PFSK-1 (cell line): ENCODE measurements at regions not wholly inside any gene's neighbourhood (a gene's known extent, or its start where the extent isn't known, plus 50 kb on each side); places are given as distances from the start of the nearest gene placed in this dataset.

ENCODE experiments used
- FOXP2 ChIP-seq: optimal IDR thresholded peaks from 2 replicates; pipeline ENCODE3; 2011; ENCODE audit warnings: borderline replicate concordance, control low read depth, inconsistent platforms; ENCODE audit not compliant: insufficient read depth; ENCODE audit errors: extremely low read length, extremely low read depth
- SIN3A ChIP-seq: IDR thresholded peaks from 2 replicates; pipeline ENCODE4 v1.6.1; 2012; ENCODE audit warnings: mild to moderate bottlenecking, low read length, moderate library complexity, borderline replicate concordance; ENCODE audit not compliant: insufficient read depth
- TAF1 ChIP-seq: IDR thresholded peaks from 2 replicates; pipeline ENCODE4 v1.6.1; 2012; ENCODE audit warnings: low read length, control low read depth, borderline replicate concordance; ENCODE audit not compliant: insufficient read depth
- TF ChIP-seq, protein P1 (sequence below), 2 experiments: IDR thresholded peaks; 2 replicates each; pipeline versions ENCODE4 v1.6.1 to v1.8.0; 2011 to 2012; ENCODE audit warnings: low read depth in 2 of 2, low read length in 2 of 2, control low read depth in 1 of 2, inconsistent platforms in 1 of 2, mild to moderate bottlenecking in 1 of 2, moderate library complexity in 1 of 2; ENCODE audit not compliant: insufficient read depth in 1 of 2

DNA sequence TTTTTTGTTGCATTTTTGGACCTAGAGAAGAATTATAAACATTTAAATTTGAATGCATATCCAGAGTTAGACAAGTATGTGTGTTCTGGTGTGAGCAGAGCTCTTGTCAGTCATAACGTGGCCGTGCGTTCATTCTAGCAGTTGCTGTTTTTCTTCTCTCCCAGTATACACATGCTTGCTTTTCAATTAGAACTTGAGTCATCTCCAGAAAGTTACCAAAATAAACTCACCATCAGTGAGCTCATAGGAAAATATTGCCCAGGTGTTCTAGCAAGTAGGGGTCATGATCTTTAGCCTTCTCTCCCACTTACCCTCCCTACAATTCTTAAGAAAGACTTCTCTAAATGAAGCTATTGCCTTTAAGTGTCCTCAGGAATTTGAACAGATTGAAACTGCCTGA is 247.5 kb upstream of the TUT7 start:
- no peak for TF ChIP-seq TAF1
- no peak for TF ChIP-seq SIN3A
- TF ChIP-seq, protein P1, sequence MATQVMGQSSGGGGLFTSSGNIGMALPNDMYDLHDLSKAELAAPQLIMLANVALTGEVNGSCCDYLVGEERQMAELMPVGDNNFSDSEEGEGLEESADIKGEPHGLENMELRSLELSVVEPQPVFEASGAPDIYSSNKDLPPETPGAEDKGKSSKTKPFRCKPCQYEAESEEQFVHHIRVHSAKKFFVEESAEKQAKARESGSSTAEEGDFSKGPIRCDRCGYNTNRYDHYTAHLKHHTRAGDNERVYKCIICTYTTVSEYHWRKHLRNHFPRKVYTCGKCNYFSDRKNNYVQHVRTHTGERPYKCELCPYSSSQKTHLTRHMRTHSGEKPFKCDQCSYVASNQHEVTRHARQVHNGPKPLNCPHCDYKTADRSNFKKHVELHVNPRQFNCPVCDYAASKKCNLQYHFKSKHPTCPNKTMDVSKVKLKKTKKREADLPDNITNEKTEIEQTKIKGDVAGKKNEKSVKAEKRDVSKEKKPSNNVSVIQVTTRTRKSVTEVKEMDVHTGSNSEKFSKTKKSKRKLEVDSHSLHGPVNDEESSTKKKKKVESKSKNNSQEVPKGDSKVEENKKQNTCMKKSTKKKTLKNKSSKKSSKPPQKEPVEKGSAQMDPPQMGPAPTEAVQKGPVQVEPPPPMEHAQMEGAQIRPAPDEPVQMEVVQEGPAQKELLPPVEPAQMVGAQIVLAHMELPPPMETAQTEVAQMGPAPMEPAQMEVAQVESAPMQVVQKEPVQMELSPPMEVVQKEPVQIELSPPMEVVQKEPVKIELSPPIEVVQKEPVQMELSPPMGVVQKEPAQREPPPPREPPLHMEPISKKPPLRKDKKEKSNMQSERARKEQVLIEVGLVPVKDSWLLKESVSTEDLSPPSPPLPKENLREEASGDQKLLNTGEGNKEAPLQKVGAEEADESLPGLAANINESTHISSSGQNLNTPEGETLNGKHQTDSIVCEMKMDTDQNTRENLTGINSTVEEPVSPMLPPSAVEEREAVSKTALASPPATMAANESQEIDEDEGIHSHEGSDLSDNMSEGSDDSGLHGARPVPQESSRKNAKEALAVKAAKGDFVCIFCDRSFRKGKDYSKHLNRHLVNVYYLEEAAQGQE (IDR thresholded peaks at IDR 0.05; ENCODE audit: insufficient read depth in 1 of 2, low read depth in 2 of 2, low read length in 2 of 2): no peak
- TF ChIP-seq FOXP2: no peak
